Mesothelial cell of epicardium (in vitro differentiated cells): ENCODE measurements at regions not wholly inside any gene's neighbourhood (a gene's known extent, or its start where the extent isn't known, plus 50 kb on each side); places are given as distances from the start of the nearest gene placed in this dataset.

ENCODE experiments used
- DNase-seq, 2 experiments: peaks; one replicate each; pipeline ENCODE4 v3.0.0; 2021; ENCODE audit warnings: low spot score in 2 of 2; ENCODE audit not compliant: unreplicated experiment in 2 of 2
- H3K27ac Mint-ChIP-seq: 2 replicates; pipeline ENCODE4 v1.8.0; 2021; ENCODE audit warnings: mixed read lengths
- H3K27me3 Mint-ChIP-seq: 2 replicates; pipeline ENCODE4 v1.8.0; 2021; ENCODE audit warnings: low read depth, mixed read lengths
- H3K36me3 Mint-ChIP-seq: 2 replicates; pipeline ENCODE4 v1.8.0; 2021; ENCODE audit warnings: mixed read lengths
- H3K4me1 Mint-ChIP-seq: 2 replicates; pipeline ENCODE4 v1.8.0; 2021; ENCODE audit warnings: mixed read lengths
- H3K4me3 Mint-ChIP-seq: 2 replicates; pipeline ENCODE4 v1.8.0; 2021; ENCODE audit warnings: mild to moderate bottlenecking, moderate library complexity, mixed read lengths
- H3K9me3 Mint-ChIP-seq: 2 replicates; pipeline ENCODE4 v1.8.0; 2021; ENCODE audit warnings: mixed read lengths
- CTCF ChIP-seq: fragments of 200-600 bp; sonication (generic); IDR thresholded peaks from one replicate; pipeline ENCODE4 v1.5.0; 2021; ENCODE audit warnings: antibody characterized with exemption; ENCODE audit not compliant: unreplicated experiment

DNA sequence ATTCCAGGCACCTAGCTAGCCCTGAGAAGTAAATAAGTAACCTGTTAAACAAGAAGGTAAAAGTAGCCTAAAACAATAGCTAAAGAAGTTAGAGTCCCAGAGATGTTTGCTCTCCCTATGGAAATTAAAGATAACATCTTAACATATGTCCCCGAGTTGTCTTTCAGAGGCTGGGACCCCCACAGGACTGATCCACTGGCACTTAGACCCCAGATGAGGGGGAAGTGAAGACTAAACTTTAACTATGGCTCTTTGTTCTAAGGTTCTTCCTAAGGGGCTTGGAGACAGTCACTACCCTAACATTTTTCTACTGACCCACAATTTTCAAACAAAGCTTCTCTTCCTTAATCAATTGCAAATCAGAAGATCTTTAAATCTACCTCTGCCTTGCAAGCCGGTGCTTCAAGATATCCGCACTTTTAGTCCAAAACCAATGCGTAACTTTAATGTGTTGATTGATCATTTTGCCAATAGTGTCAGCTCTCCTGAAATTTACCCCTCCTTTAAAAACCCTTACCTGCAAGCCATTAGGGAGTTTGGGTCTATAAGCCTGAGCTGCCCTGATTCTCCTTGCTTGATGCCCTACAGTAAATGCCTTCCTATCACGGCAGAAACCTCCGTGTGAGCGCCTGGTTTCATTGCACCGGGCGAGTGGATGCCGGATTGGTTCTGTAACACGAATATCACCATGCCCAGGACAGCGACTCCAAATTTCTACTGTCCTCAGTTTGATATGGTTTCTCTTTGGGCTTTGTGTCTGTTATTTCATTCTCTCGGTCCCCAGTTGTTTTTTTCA, 404.4 kb downstream of the SIPA1L2 start:
- TF ChIP-seq CTCF = no peak
- no peaks in the 10 kb centered on the region for H3K36me3 Mint-ChIP-seq
- no peak overlapping the region for H3K4me3 Mint-ChIP-seq
- H3K9me3 Mint-ChIP-seq = no peaks in the 10 kb centered on the region
- no peaks in the 10 kb centered on the region for H3K27me3 Mint-ChIP-seq
- H3K4me1 Mint-ChIP-seq = peaks cover 20% of the 10 kb centered on the region
- no peak overlapping the region for H3K27ac Mint-ChIP-seq
- DNase-seq = no peak

DNA sequence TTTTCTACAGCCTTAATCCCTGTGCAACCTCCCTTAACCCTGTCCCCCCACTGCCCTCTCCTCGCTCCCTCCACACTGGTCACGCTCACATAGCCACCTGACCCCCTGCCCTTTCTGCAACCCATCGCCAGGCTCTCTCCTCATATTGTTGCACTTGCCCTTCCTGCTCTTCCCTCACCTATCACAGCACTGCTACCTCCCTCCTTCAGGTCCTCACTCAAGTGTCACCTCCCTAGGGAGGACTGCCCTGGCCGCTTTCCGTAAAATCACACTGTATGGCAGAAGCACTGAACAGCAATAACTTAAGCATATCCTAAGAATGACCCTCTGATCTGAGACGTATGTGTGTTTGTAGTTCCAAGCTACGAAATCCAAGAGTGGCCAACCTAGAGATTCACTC, 406.0 kb downstream of the SIPA1L2 start:
- no peak overlapping the region for H3K4me3 Mint-ChIP-seq
- H3K27me3 Mint-ChIP-seq = no peaks in the 10 kb centered on the region
- H3K27ac Mint-ChIP-seq = no peak overlapping the region
- no peak for TF ChIP-seq CTCF
- DNase-seq = no peak
- H3K4me1 Mint-ChIP-seq = peaks cover 20% of the 10 kb centered on the region
- no peaks in the 10 kb centered on the region for H3K9me3 Mint-ChIP-seq
- H3K36me3 Mint-ChIP-seq = no peaks in the 10 kb centered on the region

GRCh38 chr1:232223183-232223708, 406.7 kb downstream of the SIPA1L2 start:
- Mint-ChIP-seq H3K27ac (no peak overlapping the region), H3K9me3 (no peaks in the 10 kb centered on the region), H3K27me3 (no peaks in the 10 kb centered on the region), H3K4me1 (peaks cover 20% of the 10 kb centered on the region), H3K4me3 (no peak overlapping the region), H3K36me3 (no peaks in the 10 kb centered on the region)
- DNase-seq = no peak
- no peak for TF ChIP-seq CTCF

- H3K4me1 Mint-ChIP-seq = peaks cover 18% of the 10 kb centered on the region
Observed at GRCh38 chr1:232222614-232223013, 407.3 kb downstream of the SIPA1L2 start.

DNA sequence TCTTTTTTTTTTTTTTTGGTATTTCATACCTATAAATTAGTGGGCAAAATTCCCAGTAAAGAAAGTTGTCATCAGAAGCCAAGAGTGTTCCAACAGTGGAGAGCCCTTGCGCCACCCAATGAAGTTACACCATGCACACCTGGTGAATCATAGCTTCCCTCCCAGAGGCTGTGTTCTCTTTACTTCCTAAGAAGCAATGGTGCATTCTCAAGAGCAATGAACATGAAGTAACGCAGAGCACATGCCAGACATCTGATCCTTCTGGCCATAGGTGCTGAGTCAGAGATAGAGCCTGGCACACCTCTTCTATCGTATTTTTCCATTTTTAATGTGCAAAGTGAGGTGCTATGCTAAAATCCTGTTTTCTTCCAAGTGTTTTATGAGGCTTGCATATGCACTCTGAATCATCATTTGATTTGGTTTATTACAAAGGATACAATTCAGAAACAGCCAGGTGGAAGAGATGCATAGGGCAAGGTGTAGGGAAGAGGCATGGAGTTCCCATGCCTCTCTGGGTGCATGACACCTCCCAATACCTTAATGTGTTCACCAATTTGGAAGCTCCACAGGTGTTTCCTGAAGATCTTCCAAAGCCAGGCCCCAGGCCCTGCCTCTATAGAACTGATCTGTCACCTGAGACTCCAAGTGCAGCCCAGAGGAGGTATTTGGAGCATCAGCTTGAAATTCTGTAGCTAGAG, 408.0 kb downstream of the SIPA1L2 start:
- no peak overlapping the region for H3K27ac Mint-ChIP-seq
- no peaks in the 10 kb centered on the region for H3K9me3 Mint-ChIP-seq
- H3K36me3 Mint-ChIP-seq = no peaks in the 10 kb centered on the region
- no peak overlapping the region for H3K4me3 Mint-ChIP-seq
- DNase-seq = no peak
- H3K27me3 Mint-ChIP-seq = no peaks in the 10 kb centered on the region
- peaks cover 14% of the 10 kb centered on the region for H3K4me1 Mint-ChIP-seq
- no peak for TF ChIP-seq CTCF

More at GRCh38 chr1:232222614-232223013, 407.3 kb downstream of the SIPA1L2 start:
- TF ChIP-seq CTCF = no peak
- no peak for DNase-seq
- Mint-ChIP-seq H3K27ac (no peak overlapping the region), H3K36me3 (no peaks in the 10 kb centered on the region), H3K9me3 (no peaks in the 10 kb centered on the region), H3K27me3 (no peaks in the 10 kb centered on the region), H3K4me3 (no peak overlapping the region)
